NCI-H1436 (cell line): ENCODE measurements at regions not wholly inside any gene's neighbourhood (a gene's known extent, or its start where the extent isn't known, plus 50 kb on each side); places are given as distances from the start of the nearest gene placed in this dataset.
A peak's percentile ranks its signal among the peaks of the same experiment; 100 is the strongest.

Experiments used
- DNase-seq: peaks from one replicate; lab custom pipeline; 2025; lab: John Stamatoyannopoulos, UW

DNA sequence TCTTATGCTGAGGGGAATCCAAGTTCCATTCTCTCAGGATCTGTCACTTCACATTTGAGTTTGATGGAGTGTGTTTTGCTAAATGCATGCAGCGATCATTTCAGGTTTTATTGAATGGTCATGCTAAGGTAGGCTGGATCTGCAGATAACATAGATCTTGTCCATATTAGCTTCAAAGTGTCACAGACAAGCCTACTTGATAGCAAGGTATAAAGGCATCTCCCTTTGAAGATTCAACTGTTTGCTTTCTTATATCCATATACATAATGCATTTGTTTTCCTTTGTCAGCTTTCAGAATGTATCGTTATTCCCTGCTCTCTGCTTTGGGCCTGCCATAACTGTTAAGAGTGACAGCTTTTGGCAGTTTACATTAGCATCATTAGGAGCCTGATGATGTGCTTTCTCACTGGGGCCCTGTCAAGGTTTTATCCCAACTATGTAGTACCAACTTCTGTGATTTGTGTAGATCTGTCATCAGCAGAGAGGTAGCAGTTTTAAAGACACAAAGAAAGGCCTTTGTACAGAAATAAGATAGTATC is 604.3 kb upstream of the CDH7 start:
- DNase-seq, result no peak

GRCh38 chr18:65145312-65145711 is 605.5 kb upstream of the CDH7 start:
- no peak for DNase-seq

- DNase-seq, result no peak
Observed at GRCh38 chr18:65133610-65134009, 617.2 kb upstream of the CDH7 start.

DNA sequence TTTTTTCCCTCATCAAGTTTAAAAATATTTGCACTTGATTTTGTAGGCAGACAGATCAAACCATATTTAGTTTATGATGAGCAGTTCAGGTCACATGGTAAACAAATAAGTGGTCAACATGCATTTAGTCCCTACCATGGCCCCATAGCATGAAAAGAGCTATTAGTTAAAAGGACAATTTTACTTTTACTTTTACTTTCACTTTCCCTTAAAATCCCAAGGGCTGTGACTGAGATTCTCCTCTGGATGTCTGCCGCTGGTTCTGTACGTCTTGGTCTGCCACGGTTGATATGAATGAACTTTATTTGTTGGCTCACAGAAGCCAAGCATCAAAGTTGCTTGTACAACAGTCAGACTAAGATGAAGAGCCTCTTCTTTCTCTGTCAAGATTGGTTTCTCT is 626.2 kb upstream of the CDH7 start:
- DNase-seq, result no peak

DNA sequence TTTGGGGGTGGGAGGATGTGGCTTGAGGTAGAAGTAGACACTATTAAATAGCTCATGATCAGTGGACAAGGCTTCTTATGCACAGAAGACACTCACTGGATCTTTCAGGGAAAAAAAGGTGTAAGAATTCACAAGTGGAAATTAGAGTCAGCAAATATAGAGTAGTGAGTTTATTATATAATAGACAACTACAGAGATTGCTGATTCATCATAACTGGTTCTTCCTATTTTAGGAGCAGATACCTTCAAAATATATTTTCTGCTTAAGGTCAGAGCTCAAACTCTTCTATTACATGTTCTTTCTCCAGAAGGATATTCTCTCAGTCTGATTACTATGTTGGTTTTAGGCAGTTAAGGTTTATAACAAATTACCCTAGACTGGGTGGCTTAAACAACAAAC is 646.9 kb upstream of the CDH7 start:
- DNase-seq, result no peak

- DNase-seq, result no peak
Observed at GRCh38 chr18:65093346-65093745, 657.5 kb upstream of the CDH7 start.

GRCh38 chr18:65091744-65092329 is 659.0 kb upstream of the CDH7 start:
- peak; percentile 34 for DNase-seq

DNA sequence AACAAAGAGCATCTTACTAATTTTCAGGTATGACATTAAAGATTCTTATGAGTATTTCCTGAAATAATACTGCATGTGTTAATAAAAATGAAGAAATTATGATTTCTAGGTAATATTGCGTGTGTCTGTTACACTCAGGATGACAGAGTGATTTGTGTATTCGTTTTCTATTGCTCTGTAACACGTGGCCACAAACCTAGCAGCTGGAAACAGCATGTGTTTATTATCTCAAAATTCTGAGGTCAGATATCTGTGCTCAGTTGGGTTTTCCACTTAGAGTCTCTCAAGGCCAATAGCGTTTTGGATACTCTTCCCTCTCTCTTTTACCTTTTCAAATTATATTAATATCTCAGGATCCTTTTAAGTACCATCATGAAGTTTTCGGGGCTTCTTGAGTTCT is 667.9 kb upstream of the CDH7 start:
- no peak for DNase-seq

GRCh38 chr18:65081786-65082185 is 669.0 kb upstream of the CDH7 start:
- no peak for DNase-seq

- no peak for DNase-seq
Observed at GRCh38 chr18:65073060-65073550, 677.7 kb upstream of the CDH7 start.

DNA sequence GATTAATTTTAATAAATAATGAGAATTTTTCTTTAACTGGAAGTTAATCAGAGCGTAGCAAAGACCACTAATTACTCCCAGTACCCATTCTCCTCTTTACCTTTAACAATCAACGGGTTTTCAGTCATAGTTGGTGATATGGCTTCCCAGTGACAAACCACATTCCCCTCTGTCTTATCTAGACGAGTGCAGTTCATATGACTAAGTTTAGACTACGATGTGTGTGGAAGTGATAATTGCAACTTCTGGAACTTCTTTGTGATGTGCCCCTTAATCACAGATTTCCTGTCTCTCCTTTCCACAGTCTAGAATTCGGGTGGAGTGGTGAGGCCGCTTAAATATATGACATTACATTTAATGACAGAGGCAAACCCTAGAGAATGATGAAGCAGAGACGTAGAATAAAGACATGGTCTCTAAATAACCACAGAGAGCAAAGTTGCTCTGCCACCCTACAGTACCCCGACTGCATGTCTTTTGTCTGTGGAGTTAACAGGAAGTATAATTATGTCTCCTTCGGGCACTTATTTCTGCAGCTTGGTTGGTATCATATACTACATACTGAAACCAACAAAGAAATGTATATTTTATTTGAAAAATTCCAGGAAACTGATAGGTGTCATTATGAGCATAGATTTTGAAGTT is 693.3 kb upstream of the CDH7 start:
- DNase-seq, result no peak

- DNase-seq, result no peak
Observed at GRCh38 chr18:65056575-65056974, 694.2 kb upstream of the CDH7 start.

DNA sequence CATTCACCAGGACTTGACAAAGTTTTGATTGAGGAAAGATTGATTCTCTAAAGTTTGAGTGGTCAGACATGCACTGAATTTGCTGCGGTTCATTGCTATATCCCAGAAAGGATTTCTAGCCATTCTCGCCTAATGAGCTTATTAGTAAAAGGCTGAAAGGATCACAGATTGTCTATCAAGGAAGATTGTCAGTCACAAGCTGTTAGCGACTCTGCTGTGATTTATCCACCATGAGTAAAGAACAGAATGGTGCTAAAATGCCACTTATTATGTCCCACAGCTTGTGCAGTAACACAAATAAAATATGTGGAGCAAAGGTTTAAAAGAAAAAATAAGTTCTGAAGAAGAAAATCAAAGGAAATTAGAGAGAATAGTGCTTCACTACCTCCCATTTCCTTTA is 701.2 kb upstream of the CDH7 start:
- no peak for DNase-seq

DNA sequence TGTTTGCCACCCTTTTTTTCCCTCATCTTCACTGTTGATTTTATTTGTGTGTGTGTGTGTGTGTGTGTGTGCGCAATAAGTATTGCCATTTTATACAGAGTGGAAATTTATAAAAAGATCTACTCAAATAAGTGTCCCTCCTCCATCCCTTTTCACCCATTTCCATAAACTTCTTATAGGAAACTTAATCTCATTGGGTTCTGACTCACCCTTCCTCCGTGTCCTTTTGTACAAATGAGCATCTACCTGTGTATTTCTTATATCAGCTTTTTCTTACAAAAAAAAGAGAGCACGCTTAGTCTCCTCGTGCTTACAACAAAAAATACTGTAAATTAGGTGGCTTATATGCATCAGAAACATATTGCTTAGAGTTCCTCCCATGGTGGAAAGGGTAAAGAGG is 711.2 kb upstream of the CDH7 start:
- no peak for DNase-seq

GRCh38 chr18:65035701-65036100 is 715.1 kb upstream of the CDH7 start:
- no peak for DNase-seq

DNA sequence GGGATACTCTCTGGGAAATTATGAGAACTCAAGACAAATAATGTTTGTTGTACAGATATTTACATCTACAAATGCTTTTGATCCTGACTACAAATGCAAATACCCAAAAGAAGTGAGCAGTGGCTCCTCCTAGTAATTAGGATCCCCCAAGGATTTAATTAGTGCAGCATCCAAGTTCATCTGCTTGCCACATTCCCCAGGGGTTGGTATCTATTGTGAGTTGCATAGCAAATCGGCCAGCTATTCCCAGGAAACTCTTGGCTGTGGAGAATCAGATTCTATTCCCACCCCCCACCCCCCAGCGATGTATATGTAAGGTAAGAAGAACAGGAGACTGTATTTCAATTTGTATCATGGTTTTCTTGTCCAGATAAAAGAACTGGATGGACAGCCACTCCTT is 725.1 kb upstream of the CDH7 start:
- DNase-seq, result no peak

DNA sequence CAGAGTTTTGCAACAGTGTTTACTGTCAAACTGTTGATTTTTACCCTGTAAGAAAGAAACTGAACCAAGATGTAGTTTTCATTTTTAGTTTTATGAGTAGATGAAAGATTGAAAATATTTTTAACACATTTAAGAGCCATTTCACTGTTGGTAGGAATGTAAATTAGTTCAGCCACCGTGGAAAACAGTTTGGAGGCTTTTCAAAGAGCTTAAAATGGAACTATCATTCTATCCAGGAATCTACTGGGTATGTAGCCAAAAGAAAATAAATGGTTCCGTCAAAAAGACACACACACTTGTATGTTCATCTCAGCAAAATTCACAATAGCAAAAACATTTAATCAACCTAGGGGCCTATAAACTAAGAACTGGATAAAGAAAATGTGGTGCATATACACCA is 729.8 kb upstream of the CDH7 start:
- no peak for DNase-seq

- no peak for DNase-seq
Observed at GRCh38 chr18:65018184-65018583, 732.6 kb upstream of the CDH7 start.

DNA sequence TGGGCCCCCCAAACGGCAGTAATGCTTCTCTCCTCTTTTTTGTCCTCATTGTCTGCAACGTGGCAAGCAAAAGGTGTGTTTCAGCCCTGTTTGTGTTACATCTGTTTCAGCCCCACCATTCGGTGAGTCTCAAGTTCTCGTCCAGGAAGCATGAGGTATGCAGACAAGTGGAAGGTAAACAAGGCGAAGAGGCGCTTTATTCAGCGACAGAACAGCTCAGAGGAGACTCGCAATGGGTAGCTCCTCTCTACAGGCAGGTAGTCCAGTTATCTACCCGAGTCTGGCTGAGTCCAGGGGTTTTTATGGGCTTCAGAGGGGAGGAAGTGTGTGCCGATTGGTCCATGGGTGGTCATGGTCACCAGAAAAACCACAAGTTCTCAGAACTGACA is 733.4 kb upstream of the CDH7 start:
- DNase-seq, result no peak

GRCh38 chr18:65016631-65017371 is 734.0 kb upstream of the CDH7 start:
- DNase-seq, result no peak

GRCh38 chr18:64994370-64994769 is 756.4 kb upstream of the CDH7 start:
- peak; percentile 15 for DNase-seq

- no peak for DNase-seq
Observed at GRCh38 chr18:64993695-64994094, 757.1 kb upstream of the CDH7 start.

DNA sequence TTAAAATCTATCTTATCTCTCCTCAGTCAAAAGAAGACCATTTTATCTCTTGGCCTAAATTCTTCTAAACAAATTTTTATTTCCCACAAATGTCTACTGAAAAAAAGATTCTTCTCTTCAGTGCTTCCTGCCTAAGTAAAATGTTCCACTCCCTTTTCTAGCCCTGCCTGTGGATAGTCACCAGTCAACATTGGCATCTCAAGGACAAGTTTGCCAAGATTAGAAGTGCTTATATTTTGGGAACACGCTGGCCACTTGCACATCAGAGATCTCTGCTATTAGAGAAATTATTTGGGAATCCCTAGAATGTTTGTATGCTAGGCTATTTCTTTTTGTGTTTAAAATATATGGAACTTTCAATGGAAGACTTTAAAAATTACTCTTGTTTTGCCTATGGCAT is 758.2 kb upstream of the CDH7 start:
- DNase-seq, result no peak
